GM12874 (cell line): ENCODE measurements at regions not wholly inside any gene's neighbourhood (a gene's known extent, or its start where the extent isn't known, plus 50 kb on each side); places are given as distances from the start of the nearest gene placed in this dataset.

Source experiments
- TF ChIP-seq, protein P1 (sequence below): IDR thresholded peaks from 2 replicates; pipeline ENCODE4 v1.5.1; 2011; ENCODE audit warnings: low read depth, mild to moderate bottlenecking, control low read depth, low read length, moderate library complexity; ENCODE audit not compliant: insufficient read depth

GRCh38 chr4:81757691-81758090, 286.0 kb upstream of the RASGEF1B start:
- TF ChIP-seq, protein P1, sequence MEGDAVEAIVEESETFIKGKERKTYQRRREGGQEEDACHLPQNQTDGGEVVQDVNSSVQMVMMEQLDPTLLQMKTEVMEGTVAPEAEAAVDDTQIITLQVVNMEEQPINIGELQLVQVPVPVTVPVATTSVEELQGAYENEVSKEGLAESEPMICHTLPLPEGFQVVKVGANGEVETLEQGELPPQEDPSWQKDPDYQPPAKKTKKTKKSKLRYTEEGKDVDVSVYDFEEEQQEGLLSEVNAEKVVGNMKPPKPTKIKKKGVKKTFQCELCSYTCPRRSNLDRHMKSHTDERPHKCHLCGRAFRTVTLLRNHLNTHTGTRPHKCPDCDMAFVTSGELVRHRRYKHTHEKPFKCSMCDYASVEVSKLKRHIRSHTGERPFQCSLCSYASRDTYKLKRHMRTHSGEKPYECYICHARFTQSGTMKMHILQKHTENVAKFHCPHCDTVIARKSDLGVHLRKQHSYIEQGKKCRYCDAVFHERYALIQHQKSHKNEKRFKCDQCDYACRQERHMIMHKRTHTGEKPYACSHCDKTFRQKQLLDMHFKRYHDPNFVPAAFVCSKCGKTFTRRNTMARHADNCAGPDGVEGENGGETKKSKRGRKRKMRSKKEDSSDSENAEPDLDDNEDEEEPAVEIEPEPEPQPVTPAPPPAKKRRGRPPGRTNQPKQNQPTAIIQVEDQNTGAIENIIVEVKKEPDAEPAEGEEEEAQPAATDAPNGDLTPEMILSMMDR = no peak

- TF ChIP-seq, protein P1 = no peak
Observed at GRCh38 chr4:81756973-81757372, 285.3 kb upstream of the RASGEF1B start.

- TF ChIP-seq, protein P1 = no peak
Observed at GRCh38 chr4:81756042-81756441, 284.3 kb upstream of the RASGEF1B start.

GRCh38 chr4:81754169-81754568, 282.5 kb upstream of the RASGEF1B start:
- TF ChIP-seq, protein P1 = no peak

DNA sequence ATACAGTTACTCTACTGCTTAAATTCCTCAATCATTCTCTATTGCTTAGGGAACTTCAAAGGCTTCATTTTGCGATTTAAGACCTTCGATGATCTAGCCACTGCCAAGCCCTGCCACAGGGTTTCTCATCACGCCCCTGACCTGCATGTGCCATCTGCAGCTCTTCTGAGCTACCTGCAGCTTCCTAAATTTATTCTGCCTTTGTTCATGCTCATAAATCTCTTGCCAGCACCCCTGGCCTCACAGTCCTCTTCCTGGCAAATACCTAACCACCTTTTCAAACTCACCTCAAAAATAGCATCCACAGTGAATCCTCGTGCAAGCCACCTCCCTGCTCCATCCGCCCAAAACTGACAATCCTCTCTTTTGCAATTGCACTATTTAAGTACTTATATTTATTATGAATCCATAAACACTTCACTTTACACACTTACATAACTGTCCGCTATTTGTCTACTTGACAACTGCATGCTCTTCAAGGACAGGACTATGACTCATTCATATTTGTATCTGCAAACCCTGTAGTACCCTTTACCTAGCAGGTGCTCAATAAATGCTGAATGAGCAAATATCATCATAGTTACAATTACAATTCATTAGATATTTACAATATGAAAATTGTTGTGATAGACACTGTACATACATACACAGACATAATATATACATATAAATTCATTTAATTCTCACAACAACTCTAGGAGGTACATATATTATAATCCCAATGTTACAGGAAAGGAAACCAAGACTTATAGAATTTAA, 280.0 kb upstream of the RASGEF1B start:
- TF ChIP-seq, protein P1 = no peak

DNA sequence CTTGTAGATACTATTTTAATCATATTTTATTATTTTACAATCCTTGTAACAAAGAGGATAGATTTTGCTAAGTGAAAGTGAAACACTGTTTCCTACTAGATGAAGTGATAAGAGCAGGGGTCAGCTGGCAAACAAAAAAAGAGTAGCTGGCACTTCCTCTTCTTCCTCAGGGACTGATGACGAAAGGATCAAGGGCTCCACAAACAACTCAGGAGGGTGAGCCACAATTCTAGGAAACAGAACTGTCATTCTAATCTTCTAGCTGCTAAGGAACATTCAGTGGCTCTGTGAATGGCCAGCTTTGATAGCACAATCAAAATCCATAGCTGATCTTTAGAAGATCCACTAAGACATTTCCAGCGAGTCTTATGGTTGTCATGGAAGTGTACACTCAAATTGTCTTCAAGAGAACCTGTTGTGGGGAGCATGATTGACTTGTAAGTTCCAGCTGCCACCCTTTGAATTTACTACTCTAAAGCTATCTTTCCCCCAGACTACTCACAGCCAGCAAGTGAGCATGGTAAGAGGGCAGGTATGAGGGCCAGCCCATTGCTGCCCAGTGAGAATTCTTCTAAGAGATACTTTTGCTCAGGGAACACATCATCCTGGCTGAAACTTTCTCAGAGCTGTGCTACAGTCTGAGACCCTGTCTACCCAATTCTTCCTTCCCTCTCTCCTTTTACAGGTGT, 275.7 kb upstream of the RASGEF1B start:
- TF ChIP-seq, protein P1 = no peak

GRCh38 chr4:81746773-81747172, 275.1 kb upstream of the RASGEF1B start:
- TF ChIP-seq, protein P1 = no peak
